ENCODE measurements at regions not wholly inside any gene's neighbourhood (a gene's known extent, or its start where the extent isn't known, plus 50 kb on each side); places are given as distances from the start of the nearest gene placed in this dataset.

- no peak for TF ChIP-seq CTCF (IDR thresholded peaks at IDR 0.05)
- TF ChIP-seq POLR2AphosphoS5 (IDR thresholded peaks at IDR 0.05; ENCODE audit: low read depth, low read length) = no peak
- no peak for TF ChIP-seq TCF7L2 (IDR thresholded peaks at IDR 0.05; ENCODE audit: low read depth, low read length)
- TF ChIP-seq REST (IDR thresholded peaks at IDR 0.05; ENCODE audit: insufficient read depth in 1 of 2, low read depth in 2 of 2, low read length in 1 of 2) = no peak
- no peak for TF ChIP-seq SIN3A (IDR thresholded peaks at IDR 0.05; ENCODE audit: borderline replicate concordance, insufficient read depth, low read depth, low read length)
Observed at GRCh38 chr3:148493631-148494030, 204.1 kb upstream of the AGTR1 start.

Data from Panc1 (cell line).